Femur (tissue), 1 donor: ENCODE measurements at regions not wholly inside any gene's neighbourhood (a gene's known extent, or its start where the extent isn't known, plus 50 kb on each side); places are given as distances from the start of the nearest gene placed in this dataset.

Source experiments
- DNase-seq: peaks from one replicate; pipeline ENCODE4 v3.0.0-alpha.2; 2017

DNA sequence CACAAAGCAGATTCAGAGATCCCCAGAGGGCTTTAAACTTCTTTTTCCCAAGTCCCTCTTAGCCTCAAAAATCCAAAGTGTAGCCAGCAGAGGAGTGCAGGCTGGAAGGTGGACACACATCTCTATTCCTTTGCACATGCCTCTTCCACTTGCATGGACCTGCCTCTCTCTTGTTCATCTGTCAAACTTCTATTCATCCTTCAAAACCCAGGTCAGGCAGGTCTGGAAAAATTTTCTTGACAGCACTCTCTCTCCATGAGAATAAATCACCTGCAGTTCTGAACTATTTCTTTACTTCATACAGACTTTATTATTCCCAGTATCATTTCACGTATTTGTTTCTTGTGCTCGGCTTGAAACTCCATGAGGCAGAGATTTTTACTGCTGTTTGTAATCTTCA, 127.5 kb downstream of the SS18 start:
- DNase-seq: no peak

DNA sequence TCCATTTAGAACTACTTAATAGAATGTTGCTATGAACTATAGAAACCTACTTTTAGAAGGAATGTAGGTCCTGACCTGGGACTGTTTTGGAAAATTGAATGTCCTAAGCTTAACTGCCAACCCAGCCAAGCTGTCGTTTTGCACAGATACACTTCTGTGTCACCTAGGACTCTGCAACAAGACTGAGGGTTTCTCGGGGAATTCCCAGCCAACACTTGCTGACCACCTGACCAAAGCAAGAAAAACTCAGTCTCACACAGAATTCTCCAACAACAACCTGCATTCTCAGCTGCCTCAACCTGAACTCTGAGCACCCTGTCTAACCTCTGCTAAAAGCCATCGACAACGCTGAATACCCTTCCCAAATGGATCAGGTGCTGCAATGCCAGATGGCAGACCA, 128.2 kb downstream of the SS18 start:
- no peak for DNase-seq

DNA sequence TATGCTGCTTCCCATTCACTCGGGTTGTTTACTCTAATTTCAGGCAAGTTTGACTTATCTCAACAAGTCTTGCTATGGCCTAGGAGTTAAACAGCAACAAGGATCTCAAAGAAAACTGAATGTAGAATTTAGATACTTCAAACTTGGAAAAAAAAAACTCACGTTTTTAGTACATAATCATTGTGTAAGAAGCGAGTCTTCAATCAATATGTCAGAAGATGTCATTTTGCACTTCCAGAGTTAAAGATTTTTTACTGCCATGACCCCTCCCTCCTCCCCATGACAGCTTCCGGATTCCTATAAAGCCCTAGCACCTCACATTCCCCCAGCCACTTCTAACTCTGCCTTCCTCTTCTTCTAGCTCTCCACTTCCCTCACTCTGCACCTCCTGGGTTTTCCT, 133.4 kb downstream of the SS18 start:
- DNase-seq: no peak

DNA sequence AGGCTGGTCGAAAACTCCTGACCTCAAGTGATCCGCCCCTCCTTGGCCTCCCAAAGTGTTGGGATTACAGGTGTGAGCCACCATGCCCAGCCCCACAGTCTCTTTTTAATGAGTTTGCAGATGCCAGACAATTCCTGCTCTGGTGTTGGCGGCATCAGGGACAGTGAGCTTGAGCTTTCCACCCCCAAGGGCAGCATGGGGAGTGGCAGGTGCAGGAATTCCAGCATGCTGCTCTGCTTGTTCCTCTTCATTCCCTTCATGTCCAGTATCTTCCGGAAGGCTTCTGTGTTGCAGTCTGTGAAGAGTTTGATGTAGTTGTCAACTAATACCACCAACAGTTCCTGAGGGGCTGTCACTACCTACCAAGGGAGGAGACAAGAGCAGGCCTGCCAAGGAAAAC, 137.3 kb downstream of the SS18 start:
- no peak for DNase-seq

DNA sequence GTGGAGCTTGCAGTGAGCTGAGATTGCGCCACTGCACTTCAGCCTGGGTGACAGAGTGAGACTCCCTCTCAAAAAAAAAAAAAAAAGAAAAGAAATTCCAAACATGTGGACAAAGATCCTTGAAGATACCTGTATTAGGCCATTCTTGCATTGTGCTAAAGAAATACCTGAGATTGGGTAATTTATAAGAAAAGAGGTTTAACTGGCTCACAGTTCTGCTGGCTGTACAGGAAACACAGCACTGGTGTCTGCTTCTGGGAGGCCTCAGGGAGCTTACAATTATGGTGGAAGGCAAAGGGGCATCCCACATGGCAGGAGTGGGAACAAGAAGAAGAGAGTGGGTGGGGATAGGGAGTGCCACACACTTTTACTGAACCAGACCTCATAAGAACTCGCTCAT, 140.1 kb downstream of the SS18 start:
- no peak for DNase-seq

DNA sequence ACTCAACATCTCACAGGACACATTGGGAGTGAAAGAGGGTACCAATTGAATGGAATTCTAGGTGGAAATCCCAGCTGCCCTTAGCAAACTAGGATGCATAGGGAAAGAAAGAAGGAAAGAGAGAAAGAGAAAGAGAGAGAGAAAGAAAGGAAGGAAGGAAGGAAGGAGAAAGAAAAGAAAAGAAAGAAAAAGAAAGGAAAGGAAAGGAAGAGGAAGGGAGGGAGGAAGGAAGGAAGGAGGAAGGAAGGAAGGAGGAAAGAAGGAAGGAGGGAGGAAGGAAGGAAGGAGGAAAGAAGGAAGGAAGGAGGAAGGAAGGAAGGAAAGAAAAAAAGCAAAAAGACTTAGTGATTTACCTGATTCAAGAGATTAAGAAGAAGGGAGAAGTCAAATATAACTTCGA, 143.9 kb downstream of the SS18 start:
- DNase-seq: no peak

DNA sequence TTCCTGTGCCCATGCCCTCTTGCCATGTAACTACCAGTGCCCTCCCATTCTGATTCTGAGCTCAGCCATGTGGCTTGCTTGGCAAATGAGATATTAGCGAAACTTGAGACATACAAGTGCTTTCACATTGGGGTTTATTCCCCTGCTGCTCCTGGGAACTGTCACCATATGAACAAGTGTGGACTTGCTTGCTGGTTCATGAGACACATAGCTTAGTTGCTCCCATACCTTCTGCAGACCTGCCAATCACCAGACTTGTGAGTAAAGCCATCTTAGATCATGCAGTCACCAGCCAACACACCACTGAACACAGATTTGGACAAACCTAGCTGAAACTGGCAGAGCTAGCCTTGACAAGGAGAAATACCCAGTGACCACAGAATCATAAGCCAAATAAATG, 155.1 kb downstream of the SS18 start:
- DNase-seq: no peak

DNA sequence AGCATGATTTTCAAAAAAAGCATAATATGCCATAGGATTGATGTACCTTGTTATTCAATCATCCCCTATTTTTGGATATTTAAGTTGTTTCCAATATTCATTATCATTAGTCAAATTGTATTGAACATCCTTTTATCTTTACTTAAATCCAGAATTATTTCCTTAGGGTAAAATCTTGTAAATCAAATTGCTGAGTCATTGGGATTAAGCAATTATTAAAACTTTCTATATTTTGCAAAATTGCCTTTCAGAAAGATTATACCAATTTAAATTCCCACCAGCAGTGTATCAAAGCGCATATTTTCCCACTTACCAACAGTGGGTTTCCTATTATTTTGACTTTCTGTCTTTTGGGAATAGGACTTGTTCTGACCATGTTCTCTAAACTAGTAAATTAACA, 159.3 kb downstream of the SS18 start:
- DNase-seq: no peak

DNA sequence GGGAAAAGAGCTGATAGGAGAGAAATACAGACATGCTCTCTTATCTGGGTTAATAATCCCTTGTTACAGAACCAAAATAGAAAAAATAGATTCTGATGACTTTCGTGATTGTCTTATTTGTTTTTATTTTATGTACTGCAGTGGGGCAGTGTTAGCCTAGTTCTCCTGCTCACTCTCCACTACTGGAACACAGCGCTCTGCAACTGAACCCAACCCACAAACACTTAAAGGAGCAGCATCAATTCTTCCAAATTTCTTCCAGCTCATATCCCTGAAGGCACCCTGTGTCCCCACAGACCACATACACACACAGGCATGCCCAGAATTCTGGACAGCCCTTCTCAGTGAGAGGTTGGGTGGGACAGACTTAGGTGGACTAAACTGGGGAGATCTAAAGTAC, 160.6 kb downstream of the SS18 start:
- DNase-seq: no peak

DNA sequence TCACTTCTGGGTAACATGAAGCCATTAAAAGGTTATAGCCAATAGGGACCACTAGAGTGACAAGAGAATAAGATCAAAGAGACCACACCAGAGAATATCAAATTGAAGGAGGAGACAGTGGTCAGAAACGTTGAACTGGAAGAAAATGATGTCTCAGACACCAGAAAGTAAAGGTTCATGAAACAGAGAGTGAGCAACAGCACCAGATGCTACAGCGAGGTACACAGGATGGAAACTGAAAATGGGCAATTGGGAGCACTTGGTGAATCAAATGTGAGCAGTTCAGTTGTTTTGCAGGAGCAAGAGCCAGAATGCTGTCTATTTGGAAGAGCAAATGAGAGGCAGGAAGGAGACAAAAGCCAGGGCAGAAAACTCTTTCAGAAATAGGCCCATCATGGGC, 162.6 kb downstream of the SS18 start:
- no peak for DNase-seq

DNA sequence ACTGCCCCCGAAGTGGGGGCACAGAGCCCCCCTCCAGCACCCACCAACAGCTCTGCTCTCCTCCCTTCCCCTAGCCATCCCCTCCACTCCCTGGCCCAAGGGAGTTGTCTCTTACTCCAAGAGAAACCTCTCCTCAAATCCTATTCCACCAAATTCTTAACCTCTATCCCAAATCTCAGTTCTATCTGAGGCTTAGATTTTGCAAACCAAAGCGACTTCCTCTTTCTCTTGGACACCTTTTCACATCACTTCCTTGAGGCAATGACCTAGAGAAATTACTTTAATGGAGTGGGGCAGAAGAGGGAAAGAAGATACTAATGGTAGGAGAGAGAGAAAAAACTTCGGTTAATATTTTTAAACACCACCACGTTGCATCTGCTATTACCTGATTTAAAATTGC, 167.2 kb downstream of the SS18 start:
- DNase-seq: no peak

DNA sequence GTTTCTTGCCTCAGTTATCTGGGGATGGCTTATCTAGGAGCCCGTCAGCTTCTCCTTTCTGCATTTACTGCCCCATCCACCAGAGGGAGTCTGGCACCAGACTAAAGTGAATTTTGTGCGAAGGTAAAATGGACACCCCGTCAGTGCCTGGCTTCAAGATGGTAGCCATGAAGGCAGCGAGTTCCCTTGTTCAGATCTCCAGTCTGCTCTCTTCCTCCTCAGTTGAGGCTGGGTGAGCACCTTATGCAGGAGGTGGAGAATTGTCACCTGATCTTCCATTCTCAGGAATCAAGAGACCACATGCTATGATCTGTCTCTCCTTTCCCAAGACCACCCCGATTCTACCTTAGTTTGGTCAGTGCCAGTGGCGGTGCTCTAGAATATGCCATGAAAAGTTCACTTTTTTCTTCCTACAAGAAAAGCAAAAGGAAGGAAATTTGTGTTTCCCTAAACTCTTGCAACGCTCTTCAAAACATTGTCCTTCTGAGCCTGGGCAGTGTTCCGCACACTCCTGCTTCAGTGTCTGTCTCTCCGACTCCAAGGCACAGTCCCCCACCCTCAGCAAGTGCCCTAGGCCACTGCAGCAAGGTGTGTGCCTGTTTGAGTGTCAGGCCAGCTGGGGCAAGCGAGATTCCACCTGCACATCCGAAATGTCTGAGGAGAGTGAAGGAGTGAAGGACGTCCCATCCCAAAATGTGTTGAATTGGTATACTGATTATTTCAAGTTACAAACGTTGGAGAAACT, 168.6 kb downstream of the SS18 start:
- no peak for DNase-seq

DNA sequence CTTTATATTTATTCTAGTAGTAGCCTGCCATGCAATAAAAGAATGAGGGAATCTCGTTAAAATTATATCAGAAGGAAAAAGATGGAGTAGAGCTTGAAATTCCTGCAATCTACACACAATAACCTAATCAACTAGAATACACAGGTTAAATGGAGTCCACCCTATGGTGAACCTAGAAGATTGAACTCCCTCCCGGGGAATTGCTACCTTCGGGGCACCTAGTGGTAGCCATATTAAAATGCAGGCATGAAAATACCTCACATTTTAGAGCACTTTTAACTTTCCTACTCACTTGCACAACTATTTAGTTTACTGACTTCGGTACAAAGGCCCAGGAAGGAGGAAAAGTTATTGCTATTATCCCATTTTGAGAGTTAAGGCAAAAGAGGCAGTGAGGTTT, 174.5 kb downstream of the SS18 start:
- no peak for DNase-seq

DNA sequence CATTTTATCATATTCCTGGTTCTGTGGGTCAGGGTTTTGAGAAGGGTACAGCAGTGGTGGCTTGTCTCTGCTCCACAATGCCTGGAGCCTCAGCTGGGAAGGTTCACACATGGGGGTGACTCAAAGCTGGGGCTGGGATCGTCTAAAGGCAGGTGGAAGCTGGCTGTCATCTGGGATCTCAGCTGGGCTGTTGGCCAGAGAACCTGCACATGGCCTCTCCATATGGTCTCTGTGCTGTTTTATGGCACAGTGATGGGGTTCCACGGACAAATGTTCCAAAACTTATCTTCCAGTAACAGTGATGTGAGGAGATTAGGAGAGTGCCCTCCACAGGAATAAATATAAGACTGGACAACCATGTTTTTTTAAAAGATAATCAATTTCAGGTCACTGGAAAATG, 191.4 kb downstream of the SS18 start:
- no peak for DNase-seq

DNA sequence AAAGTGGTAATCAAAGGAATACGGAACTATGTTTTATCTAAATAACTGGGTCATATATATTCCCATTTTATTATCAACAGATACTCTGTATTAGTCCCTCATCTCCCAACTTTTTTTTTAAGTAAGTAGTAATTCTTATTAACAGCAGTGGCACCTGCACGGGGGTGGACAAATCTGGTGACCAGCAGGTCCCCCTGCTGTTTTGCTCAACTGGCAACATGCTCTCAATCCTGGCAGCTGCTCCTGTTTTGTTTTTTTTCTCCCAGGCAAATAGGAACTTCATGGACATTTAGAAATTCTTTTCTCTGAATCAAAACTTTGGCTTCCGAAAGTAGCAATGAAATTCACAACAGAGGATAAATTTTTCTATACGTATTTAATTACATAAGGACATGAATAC, 193.5 kb downstream of the SS18 start:
- DNase-seq: no peak

DNA sequence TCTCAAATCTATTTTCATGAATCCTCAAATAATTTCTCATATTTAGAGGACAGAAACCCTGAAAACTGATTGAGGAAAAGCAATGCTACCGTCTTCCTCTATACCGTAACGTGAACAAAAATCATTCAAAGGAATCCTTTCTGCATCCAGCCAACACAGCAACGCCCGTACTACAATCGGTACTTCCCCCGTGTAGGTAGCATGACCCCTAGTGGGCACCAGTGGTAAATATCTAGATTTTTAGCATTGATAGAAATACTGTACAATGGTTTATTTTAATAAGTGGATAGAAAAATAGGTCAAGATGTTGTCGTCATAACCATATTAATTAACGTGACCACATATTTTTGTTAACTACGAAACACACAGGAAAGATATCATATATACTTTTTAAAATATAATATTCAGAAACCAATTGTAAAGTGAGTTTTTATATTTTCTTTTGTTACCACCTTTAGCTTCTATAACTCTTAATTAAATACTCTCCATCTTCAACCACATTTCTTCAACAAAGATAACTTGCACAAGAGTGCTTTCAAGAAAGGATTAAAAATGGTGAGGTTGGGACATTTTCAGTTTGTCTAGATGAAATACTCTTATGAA, 194.1 kb downstream of the SS18 start:
- peak; percentile 33 for DNase-seq

DNA sequence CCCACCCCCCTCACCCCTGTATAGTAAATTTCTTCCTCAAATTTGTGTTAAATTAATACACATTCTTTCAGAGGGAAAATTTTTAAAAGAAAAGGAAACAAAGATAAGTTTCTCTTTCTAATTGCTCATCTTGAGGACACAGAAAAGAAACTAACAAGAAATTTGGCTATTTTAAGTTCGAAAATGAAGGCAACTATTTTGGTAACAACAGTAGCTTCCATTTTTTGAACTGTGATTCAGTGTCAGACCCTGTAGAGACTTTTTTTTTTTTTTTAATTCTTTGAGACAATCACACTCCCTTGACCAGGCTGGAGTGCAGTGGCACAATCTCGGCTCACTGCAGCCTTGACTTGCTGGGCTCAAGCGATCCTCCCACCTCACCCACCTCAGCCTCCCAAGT, 194.9 kb downstream of the SS18 start:
- no peak for DNase-seq

DNA sequence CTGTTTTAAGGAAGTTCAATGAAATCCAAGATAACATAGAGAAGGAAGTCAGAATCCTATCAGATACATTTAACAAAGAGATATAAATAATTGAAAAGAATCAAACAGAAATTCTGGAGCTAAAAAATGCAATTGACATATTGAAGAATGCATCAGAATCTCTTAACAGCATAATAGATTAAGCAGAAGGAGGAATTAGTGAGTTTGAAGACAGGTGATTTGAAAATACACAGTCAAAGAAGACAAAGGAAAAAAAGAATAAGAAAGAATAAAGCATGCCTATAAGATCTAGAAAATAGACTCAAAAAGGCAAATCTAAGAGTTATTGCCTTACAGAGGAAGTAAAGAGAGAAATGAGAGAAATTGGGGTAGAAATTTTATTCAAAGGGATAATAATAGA, 204.1 kb downstream of the SS18 start:
- DNase-seq: no peak

DNA sequence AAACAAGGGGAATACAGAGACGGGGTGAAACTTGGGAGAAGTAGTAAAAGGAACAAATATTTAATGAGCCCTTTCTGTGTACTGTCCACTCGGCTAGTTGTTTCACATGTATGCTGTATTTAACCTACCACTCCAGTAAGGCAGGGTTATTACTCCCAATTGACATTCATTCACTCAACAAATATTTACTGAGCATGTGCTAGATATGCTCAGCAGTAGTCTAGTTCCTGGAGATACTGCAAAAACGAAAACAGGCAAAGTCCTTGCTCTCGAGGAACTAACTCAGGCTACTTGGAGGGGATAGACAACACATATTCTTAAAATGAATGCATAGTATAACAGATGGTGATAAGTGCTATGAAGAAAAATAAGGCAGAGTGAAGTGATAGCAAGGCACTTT, 207.3 kb downstream of the SS18 start:
- DNase-seq: no peak

DNA sequence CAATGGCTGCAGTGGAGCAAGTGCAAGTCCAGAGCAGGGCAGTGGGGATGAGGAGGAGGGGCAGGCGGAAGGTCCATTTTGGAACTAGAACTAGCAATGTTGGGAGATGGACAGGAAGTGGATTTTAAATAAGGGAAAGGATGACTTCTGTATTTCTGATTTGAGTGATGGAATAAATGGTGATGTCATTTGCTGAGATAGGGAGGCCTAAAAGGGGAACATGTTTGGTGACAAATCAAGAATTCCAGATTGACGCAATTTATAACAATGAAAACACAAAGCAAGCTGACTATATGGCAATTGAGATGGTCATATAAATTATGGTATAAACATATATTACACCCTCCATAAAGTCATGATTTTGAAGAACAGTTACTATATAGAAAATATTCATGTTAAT, 209.3 kb downstream of the SS18 start:
- DNase-seq: no peak

DNA sequence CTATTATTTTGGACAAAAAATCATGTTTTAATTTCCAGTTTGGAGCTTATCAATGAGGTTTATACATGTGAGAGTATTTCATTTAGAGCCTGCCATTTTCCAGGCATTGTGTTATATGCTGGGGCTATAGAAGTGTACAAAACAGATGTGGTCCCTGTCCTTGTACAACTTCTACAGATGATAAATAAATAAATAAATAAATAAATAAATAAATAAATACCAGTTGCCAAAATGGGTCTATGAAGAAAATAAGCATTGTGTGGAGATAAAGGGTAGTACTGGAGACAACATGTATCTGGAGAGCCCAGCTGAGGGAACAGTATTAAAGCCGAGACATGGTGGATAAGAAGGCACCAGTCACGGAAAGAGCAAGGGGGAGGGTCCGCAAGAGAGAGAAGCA, 210.0 kb downstream of the SS18 start:
- no peak for DNase-seq

DNA sequence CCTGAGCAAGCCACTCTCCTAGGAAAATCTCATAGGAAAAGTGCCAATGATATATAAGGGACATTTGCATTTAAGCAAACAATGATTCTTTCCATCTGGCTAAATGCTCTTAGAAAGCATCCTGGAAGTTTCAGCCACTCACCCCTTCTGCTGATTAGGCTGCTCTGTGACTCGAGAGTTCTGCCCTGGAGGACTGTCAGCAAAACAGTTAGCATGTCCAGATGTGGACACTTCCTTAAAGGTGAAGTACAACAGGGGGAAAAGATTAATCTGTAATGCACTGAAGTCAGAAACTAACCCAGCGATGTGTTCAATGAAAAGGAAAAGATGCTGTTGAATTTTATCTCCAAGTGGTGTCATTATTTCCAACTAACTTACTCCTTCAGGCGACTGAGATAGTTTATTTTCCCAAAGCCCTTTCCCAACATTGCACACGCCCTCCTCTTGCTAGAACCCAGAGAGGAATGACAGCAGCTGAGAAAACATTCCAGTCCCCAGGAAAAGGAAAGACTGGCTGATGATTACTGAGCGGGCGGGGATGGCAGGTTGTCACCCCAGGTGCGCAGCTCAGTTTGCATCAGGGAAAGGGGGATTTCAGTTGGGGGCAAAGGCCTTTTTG, 214.0 kb downstream of the SS18 start:
- DNase-seq: peak; percentile 24

DNA sequence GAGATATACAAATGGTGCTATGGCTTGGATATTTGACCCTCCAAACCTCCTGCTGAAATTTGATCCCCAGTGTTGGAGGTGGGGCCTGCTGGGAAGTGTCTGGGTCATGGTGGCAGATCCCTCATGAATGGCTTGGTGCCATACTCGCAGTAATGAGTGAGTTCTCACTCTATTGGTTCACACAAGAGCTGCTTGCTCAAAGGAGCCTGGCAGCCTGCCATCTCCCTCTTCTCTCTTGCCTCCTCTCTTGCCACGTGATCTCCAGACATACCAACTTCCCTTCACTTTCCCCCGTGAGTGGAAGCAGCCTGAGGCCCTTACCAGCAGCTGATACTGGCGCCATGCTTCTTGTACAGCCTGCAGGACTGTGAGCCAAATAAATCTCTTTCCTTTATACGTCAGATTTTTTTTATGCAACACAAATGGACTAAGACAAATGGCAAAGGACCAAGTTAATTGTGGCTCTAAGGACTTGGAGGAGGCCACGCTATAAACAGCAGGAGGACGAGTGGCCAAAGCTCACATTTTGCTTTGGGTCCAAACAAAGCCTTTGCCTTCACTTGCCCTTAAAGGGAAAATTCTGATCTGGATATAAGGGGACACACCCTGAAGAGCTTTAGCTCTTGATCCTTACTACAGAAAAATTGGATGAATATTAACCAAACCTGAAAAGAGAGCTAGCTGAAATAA, 214.7 kb downstream of the SS18 start:
- DNase-seq: no peak

DNA sequence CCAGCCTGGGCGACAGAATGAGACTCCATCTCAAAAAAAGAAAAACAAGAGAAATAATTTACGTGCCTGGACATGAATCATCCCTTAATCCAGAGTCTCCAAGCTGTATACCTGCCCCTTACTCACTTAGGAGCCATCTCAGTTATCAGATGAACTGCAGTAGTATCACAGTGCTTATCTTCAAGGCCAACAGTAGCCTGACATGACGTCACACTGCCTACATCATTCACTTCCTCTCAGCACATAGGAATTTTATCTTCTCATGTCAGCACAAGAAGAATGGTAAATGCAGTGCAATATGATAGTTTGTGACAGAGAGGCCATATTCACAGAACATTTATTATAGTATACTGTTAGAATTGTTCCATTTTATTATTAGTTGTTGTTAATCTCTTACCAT, 216.6 kb downstream of the SS18 start:
- DNase-seq: no peak
